Lower leg skin (tissue), 3 donors: ENCODE measurements at regions not wholly inside any gene's neighbourhood (a gene's known extent, or its start where the extent isn't known, plus 50 kb on each side); places are given as distances from the start of the nearest gene placed in this dataset.

Source experiments
- POLR2A ChIP-seq, 2 donors: fragments of 450-650 bp; IDR thresholded peaks; one replicate each; pipeline ENCODE4 v1.6.1; 2016 to 2017; ENCODE audit warnings: antibody characterized with exemption in 2 of 2, mild to moderate bottlenecking in 1 of 2, moderate library complexity in 1 of 2
- TF ChIP-seq, protein P1 (sequence below), 3 donors: fragments of 450-650 bp; IDR thresholded peaks; one replicate each; pipeline ENCODE4 v1.5.1; 2016; ENCODE audit warnings: antibody characterized with exemption in 3 of 3, mild to moderate bottlenecking in 3 of 3, moderate library complexity in 2 of 3

DNA sequence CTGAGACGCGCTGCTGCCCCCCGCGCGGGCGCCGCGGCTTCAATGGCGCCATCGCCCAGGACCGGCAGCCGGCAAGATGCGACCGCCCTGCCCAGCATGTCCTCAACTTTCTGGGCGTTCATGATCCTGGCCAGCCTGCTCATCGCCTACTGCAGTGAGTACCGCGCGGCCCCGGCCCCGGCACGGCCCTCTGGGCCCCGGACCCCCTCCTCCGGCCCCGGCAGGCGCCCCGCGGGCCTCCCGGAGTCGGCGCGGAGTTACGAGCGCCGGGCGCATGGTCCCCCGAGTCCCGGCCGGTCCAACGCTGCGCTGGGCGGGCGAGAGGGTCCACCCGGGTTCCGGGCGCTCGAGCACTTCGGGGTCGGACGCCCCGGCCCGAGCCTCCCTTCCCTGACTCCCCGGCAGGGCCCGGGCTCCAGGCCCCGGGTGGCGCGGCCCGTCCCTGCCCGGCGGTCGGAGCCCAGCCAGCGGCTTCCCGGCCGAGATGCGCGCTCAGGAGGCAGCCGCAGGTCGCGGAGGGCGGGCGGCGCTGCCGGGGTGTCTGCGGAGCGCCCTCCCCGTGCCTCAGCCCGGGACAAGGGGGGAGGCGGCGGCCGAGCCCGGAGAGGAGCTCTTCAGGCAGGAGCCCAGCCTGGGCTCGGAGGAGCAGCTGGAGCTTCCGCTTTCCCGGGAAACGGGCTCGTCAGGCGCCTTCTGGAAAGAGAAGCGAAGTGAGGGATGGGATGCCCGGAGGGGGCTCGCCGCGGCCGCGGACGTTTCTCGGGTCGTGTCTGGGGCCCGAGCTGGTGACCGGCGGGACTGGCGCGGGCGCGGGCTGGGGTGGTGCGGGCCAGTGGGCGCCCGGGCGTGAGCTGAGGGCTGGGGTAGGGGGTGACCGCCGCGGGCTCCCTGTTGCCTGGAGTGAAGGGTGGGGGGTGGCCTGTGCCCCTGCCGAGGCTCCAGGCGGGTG is 1337.8 kb downstream of the BRD1 start:
- no peak for TF ChIP-seq POLR2A (IDR thresholded peaks at IDR 0.05)
- TF ChIP-seq, protein P1, sequence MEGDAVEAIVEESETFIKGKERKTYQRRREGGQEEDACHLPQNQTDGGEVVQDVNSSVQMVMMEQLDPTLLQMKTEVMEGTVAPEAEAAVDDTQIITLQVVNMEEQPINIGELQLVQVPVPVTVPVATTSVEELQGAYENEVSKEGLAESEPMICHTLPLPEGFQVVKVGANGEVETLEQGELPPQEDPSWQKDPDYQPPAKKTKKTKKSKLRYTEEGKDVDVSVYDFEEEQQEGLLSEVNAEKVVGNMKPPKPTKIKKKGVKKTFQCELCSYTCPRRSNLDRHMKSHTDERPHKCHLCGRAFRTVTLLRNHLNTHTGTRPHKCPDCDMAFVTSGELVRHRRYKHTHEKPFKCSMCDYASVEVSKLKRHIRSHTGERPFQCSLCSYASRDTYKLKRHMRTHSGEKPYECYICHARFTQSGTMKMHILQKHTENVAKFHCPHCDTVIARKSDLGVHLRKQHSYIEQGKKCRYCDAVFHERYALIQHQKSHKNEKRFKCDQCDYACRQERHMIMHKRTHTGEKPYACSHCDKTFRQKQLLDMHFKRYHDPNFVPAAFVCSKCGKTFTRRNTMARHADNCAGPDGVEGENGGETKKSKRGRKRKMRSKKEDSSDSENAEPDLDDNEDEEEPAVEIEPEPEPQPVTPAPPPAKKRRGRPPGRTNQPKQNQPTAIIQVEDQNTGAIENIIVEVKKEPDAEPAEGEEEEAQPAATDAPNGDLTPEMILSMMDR (IDR thresholded peaks at IDR 0.05): no peak
